Stimulated activated CD8-positive, alpha-beta memory T cell treated with anti-CD3 and anti-CD28 coated beads, Interleukin-4, amount 100 ng/mL, for 48 hours (primary cell): ENCODE measurements at regions not wholly inside any gene's neighbourhood (a gene's known extent, or its start where the extent isn't known, plus 50 kb on each side); places are given as distances from the start of the nearest gene placed in this dataset.

Experiments
- DNase-seq: peaks from one replicate; pipeline ENCODE4 v3.0.0-alpha.2; 2020

DNA sequence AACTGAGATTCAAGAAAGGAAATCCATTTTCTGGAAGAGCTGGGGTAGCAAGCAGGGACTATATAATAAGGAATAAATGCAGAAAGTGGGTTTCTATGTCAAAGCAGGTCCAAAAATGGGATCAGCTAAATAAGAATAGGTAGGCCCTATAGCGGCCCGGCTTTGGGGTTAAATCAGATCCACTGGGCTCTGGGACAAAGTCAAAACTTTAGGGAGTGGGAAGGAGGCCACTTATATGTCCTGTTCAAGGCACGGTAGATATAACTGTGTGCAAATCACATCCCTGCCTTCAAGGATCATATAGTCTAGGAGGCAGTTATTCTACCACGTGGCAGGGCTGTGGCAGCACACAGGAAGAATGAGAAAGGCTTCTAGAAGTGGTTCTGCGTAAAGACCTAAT, 191.4 kb upstream of the CDYL start:
- DNase-seq: no peak

DNA sequence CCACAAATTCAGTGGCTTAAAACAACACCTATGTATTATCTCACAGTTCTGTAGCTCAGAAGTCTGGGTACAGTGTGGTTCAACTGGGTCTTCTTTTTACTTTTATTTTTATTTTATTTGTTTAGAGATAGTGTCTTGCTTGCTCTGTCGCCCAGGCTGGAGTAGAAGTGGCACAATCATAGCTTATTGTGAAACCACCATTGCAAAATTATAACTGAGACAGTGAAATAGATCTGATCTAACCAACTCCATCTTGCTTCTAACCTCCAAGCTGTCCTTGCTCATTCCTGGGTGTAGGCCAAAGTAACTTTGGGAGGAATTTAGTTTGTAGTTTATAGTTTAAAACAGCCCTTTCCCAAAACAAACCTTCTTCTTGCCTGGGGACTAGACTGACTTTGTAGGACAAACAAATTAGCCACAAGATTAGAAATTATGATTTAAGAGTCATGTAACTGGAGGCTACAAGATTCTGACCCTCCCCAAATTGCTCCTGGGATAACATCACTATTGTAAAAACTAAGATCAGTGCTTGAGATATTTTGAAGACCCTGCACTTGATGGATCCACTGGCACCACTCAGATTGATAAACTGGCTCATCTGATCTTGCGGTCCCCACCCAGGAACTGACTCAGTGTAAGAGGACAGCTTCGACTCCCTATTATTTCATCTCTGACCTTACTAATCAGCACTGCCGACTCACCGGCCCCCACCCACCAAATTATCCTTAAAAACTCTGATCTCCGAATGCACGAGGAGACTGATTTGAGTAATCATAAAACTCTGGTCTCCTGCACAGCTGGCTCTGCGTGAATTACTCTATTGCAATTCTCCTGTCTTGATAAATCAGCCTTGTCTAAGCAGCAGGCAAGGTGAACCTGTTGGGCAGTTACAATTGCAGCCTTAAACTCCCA, 193.4 kb upstream of the CDYL start:
- no peak for DNase-seq

DNA sequence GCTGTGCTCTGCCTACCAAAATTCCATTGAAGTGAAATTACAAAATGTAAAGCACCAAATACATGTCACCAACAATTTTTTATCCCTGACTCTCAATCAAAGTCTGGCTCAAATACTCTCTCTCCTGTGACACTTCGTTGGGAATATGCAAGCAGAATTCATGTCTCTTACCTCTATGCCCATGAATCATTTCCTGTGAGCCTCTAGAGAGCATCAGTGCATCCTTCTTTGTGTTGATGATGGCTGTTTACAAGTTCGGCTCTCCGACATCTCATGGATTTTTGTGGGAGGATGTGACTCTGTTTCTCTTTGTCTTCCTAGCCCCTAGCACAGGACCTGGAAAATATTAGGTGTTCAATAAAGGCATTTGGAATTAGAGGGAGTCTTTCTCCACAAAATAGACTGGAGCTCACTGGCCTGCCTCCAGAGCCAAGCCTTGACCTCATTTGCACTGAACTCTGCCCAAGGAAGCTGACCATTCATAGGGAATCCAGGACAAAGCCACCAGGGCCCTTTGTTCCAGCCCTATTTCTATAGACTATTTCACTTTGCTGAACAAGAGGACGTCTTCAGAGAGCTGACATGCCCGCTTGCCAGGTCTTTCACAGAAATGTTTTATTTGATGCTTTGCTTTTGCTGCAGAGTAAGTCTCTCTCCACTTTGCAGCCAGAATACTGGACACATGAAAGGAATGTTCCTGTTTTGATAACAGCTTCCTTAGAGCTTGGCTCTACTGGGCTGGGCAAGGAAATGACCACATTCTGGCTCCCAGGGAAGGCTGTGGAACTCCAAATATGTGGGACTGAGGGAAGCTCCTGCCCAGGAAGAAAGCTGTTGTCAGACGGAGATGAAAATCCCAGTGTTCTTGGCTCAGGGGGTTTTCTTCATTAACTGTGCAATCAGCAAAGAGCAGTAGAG, 194.5 kb upstream of the CDYL start:
- DNase-seq: no peak

DNA sequence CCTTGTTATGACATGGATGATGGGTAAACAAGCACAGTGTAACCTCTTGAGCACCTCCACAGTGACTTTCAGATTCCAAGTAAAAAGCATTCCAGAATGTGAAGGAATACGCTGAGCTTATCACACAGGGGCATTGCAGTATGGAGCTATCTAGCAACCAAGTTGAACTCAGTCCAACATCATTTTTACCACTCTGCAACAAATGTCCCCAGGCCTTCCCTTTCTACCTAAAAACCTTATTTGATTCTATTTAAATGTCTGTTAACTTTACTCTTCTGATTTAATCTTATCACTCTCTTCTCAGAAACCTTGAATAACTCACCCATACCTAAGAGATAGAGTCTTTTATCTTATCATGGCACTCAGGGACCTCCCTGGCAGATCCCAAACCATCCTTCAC, 195.8 kb upstream of the CDYL start:
- DNase-seq: no peak

DNA sequence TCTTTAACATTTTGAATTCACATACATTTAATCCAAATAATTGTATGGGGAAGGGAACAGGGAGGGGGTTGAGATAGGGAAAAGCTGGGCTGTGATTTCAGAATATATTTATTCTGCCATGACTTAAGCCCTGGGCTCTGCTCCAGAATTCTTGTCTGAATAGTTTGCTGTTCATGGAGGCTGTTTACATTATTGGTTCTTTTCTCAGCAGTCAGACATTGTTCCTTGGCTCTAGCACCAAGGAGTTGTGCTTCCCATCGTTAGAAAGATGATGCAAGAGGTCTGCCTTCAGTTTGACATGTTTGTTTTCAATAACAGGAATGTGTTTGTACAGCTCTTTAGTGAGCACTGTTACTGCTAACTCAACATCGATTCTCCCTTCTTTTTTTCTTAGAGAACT, 198.8 kb upstream of the CDYL start:
- no peak for DNase-seq

DNA sequence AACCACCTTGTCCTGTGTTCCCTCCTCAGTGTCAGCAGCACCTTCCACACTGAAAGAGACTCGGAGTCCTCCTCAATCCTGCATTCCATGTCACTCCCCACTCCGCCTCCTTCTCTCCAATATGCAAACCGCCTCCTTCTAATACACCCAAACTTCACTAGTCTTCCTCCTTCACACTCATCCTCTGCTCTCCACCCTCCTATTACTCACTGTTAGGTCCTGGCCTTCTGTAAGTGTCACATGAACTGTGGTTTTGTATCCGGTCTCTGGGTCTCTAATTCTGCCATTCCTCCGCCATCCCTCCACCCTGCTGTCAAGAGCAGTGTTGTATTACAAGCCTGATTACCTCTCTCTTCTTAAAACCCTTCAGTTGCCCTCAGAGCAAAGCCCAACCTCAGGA, 200.5 kb upstream of the CDYL start:
- DNase-seq: no peak

DNA sequence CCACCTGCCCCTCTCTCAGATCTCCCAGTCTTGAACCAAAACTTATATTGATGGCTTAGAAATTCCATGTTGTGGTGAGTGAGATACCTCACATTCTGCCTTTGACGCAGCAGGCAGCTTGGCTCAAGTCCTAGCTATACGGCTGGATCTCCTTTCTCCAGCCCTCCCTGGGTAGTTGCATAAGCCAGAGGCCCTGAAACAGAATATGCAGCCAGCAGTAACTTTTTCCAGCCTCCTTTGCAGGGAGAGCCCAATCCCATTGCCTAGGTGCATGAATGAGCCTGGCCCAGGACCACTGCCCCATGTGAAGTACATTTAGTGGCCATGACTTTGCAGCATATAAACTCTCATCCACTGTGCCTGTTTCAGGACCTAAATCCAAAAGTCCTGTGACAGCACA, 202.2 kb upstream of the CDYL start:
- no peak for DNase-seq

DNA sequence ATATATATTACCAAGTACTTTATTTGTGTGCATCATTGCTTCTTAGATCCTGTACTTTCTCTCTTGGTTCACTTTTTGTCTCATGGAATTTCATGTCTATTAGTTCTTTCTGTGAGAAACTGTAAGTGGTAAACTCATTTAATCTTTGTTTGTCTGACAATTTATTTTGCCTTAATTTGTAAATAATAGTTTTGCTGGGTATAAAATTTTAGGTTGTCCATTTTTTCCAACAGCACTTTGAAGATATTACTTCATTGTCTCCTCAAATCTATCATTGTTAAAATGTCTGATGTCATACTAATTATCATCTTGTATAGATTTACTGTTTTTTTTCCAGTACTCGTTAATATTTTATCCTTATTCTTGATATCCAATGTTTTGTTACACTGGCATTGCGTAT, 205.2 kb upstream of the CDYL start:
- DNase-seq: no peak

DNA sequence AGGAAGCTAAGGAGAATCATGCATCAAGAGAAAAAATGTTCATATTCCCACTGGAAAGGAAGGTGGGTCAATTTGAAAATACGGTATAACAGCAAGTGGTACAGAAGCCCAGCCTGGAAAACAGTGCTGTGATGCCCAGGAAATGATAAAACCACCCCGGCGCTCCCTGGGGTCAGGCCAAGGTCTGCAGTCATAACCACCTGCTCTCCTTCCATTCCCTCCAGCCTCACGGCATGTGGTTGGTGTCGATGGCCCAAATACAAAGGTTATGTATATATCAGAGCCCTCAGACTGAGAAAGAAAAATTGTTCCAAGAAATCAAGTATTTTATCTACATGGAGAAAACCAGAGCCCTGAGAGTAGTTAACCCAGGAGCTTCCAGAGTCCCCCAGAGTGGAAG, 208.1 kb upstream of the CDYL start:
- DNase-seq: no peak

DNA sequence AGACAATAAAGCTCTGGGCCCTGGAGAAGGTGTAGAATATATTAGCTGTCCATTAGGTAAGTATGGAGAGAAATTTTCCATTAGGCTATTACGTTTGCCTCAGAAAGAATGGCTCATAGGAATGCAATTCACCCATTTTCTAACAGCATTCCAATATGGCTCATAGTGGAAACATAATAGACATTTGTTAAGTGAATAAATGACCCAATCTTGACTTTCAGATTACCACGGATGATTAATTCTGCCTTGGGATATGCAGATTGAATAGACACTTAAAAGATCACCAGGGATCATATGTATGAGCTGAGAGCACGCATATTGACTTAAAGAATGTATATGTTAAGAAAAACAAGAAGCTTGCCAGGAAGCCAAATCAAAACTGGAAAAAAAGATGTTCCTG, 209.1 kb upstream of the CDYL start:
- no peak for DNase-seq

DNA sequence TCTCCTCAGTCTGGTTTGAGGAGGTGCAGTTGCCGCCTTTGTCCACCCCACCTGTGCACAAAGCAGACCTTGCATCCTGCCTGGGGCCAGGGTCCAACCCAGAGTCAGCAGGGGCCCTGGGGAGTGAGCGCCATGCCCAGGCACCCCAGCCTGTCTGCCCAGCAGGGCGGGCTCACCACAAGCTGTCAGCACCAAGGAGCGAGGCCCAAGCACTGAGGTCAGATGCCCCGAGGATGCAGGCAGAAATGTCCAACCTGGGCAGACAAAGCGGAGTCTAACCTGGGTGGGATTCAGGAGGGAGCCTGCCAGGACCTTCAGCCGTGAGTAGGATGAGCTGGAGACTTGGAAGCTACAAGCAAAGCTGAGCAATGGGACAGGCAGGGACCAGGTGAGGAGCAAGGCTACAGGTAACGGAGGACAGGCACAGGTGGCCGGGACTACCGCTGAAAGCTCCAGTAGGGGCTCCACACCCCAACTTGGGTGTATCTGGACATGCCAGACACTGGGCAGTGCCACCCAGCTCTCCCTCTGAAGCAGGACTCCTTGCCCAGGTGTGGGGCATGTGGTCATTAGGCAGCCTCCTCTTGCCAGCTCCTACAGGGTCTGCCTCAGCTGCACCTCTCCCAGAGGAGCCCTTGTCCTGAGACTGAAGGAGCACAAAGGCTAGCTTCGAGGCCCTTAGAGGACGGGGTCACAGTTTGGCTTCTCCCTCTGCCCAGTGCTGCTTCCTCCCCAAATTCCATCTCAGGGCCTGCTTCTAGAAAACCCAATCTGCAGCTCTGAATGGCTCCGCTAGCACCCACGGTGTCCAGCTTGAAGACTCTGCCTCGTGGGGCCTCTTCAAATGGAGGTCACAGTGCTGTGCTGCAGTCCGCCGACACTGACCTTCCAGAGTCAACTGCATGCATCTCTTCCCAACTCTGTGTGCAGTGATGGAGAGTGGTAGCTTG, 210.6 kb upstream of the CDYL start:
- no peak for DNase-seq

DNA sequence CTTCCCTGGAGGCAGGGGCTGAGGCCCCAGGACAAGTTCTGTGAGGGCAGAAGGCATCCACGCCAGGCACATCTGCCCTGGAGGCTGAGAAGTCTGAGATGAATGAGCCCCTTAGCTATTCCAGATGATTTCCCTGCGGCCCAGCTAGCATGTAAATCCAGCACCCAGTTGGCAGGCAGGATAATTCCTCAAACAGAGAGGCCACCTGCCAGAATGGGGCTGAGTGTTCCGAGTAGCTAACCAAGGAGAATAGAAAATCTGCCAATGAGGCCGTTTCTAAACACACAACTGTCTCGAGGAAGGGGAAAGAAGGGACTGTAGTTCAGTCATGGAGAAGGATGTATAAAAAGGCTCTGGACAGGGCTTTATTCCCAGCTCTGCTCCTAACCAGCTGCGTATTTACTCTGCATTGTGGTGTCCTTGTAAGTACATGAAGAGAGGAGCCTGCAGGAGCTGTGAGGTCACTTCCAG, 211.4 kb upstream of the CDYL start:
- DNase-seq: no peak

DNA sequence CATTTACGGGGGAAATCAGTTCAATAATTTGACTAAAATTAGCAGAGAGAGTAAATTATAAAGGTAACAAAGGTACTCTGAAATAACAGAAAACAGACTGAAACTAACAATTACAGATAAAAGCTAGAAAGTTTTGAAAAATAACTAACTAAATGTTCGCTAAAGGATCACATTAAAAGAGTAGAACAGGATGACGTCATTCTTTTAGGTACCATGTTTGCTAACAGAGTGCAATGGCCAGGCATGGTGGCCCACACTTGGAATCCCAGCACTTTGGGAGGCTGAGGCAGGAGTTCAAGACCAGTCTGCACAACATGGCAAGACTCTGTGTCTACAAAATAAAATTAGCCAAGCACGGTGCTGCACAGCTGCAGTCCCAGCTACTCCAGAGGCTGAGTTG, 212.3 kb upstream of the CDYL start:
- DNase-seq: no peak

DNA sequence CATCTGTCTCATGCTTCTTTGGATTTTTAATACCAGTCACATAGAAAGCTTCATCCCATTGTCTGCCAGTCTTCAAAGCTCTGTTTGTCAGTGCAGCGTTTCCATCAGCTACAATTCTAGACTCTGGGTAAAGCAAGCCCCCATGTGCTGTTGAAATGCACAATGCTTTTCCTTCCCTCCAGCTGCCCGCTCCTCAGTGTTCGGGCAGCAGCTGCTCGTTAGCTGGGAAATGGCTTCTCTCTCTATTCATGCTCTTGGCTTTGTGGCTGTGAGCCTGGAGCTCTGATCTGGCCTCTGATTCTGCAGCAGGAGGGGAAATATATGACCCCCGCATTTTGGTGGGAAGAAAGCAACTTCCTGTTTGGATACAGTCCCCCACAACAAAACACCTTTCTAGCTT, 213.0 kb upstream of the CDYL start:
- no peak for DNase-seq

DNA sequence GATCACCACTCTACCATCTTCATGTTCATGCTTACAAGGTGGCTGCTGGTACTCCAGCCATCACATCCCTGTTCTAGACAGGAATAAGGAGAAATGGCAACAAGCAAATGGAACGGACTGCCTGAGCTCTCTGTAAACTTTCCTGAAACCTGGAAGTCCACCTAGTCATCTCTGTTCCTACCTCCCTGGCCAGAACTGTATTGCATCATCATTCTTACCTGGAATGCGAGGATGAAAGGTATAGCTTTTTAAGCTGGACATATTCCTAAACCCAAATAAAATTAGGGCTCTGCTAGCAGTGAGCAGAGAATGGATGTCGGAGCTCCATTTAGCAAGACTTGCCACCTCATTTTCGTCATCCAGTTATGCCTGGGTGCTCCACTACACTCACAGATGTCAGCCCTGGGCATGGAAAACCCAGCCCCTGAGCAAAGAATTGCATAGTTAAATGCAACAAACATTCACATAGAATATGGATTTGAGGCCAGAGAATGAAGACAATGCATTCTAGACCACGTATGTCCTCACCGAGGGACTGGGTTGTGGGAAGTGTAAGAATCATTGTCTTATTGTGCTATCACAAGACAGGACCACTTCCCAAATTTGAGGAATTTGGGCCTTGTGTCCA, 214.3 kb upstream of the CDYL start:
- no peak for DNase-seq

DNA sequence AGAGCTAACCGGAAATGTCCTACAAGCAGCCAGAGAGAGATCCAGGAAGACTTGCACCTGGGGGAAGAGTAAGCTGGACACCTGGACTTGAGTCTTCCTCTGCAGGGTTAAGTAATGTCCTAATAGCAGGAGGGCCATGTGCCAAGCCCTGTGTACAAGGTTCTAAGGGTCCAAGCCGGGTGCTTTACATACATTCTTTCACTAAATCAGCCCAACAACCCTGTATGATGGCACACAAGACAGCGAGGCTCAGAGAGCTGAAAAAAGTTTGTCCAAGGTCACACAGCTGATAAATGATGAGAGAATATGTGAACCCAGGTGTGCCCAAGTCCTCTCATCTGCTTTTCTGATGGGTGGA, 215.1 kb upstream of the CDYL start:
- DNase-seq: no peak

DNA sequence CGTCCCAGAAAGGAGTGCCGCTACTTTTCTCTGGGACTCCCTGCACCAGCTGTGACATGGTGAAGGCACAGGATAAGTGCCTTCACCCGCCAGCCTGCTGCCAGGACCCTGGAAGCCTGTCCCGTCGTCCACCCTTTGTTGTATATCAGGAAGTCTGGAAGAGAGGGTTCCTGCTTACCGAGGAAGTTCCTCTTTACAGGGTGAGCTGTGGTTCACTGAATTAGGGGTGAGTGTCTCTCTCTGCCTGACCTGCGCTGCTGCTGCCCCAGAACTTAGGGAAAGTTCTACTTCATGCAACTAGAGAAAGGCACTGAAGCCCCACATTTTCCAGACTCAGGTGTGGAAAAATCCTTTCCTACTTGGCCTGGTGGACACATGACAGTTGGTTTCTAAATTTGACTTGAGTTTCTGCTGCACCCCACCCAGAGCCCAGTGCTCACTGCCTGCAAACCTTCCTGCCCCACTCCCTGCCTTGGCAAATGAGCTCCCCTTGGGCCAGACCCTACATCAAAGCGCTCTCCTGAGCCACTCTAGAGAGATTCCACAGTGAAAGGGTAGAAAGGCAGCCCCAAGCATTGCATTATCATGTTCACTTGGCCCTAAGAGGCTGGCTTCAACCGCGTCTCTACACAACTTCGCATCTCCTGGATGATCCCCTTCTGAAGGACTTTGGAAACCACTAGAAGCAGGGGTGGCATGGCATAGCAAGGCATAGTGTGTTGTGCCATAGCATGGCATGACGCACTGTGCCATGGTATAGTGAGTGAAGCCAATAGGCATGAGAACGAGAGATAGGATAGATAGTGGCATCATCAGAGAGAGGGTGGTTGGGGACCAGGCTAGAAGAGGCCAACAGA, 215.8 kb upstream of the CDYL start:
- DNase-seq: no peak

DNA sequence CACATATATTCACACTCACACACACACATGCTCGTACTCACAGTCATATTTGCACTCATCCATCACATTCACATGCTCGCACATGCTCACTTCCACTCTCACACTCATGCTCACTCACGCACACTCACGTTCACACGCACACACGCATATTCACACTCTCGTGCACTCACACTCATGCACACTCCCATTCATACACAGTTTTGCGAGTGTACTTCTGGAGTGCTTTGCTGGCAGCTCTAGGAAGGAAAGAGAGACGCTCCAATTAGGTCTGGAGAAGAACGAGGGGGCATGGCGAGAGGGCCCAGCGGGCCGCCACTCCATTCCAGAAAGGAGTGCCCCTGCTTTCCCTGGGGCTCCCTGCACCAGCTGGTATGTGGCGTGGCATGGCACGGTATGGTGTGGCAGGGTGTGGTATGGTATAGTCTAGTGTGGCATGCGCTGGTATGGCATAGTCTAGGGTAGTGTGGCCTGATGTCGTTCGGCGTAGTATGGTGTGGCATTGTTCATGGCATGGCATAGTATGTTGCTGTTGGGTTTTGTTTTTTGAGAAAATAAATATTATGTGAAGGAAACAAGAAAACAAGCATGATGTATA, 216.8 kb upstream of the CDYL start:
- no peak for DNase-seq

DNA sequence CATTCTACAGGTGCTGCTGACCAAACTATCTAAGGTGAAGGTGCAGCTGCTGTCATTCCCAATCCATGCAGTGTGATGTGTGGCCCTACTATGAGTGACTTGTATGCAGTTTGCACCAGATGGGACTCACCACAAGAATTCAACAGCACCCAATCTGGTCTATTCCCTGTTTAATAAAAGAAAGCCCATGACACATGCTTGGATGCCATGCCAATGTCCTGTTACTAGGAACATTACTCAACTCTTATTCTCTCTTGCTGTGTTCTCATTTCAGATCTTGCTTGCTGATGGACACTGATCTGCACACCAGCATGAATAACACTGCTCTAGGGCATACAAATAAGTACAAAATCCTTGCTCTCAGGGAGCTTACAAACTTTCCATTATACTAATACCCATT, 221.6 kb upstream of the CDYL start:
- DNase-seq: no peak

DNA sequence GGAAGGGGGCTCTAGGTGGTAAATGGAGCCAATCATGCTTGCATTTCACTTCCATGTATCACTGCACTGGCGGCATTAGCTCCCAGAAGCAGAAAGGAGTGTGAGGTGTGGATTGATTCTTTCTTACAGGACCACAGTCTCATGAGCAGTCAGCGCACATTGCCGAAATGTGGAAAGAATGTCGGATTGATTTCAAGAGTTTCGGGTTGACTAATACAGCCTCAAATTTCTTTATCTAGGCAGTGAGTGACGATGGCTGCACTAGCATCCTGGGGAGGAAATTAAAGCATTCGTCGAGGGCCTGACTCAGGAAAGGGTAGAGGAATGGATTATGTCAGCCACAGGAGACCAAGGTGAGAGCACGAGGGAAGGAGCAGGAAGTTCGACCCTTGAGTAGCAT, 222.8 kb upstream of the CDYL start:
- DNase-seq: no peak

DNA sequence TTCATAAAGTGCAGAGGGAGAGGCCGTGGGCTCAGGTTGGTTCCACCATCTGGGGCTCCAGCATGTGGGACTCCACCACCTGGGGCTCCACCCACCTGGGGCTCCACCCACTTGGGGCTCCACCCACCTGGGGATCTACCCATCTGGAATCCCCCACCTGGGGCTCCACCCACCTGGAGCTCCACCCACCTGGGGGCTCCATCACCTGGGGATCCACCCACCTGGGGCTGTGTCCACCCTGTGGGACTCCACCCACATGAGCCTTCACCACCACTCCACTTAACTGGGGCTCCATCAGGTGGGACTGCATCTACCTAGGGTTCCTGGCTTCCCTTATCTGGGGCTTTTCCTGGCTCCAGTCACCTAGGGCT, 226.0 kb upstream of the CDYL start:
- DNase-seq: no peak
